GM18511 (cell line): ENCODE measurements at regions not wholly inside any gene's neighbourhood (a gene's known extent, or its start where the extent isn't known, plus 50 kb on each side); places are given as distances from the start of the nearest gene placed in this dataset.
"Not testable (repeated sequence)": the region's sequence is repeated elsewhere in the genome, so short reads cannot be mapped to it uniquely, and the experiment has no call there.

Experiments used
- ATAC-seq: cut with Tn5 transposase; IDR thresholded peaks from one replicate; pipeline ENCODE4 v1.9.1; 2021; ENCODE audit warnings: mild to moderate bottlenecking, moderate library complexity; ENCODE audit not compliant: unreplicated experiment

GRCh38 chr6:170087421-170087780 lies 203.5 kb downstream of the DLL1 start:
- not testable (repeated sequence) for ATAC-seq

GRCh38 chr6:170086639-170087420 lies 204.0 kb downstream of the DLL1 start:
- ATAC-seq, result no peak

DNA sequence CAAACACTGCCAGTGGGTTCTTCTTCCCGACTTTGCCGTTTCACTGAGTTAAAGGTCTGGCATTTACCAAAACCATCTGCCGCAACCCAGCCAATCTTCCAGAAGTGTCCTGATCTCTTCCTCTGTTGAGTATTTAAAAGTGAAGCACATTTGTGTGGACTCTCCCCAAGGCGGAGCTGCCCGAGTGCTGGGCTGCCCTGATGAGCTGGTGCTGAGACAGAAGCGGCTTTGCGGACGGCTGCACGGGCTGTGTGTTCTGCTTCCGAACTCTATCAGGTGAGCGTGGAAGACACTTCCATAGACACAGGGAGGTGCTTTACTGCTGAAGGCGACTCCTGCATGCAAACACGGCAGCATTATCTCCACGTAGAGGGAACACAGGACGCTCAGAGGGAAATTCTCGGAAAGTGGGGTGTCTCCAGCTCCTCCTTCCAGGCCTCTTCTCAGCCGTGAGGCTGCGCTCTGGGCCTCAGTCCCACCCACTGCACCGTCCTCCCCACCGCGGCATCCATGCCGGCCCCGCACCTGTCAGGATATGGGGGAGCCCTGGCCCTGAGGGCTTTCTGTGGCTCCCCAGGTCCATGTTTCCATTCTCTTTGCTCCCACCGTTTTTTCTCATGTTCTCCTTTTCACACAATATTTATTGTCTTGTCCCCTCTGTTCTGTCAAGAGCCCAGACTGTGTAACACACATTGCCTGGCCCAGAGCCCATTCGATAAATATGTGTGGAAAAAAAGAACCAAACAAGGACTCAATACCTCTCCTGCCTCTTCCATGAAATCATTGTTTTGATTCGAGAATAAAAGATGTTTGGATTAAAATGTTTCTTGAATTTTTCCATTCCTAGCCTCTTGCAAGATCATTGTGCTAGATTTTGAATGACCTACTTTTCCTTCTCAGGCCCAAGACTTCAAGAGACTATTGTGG lies 205.1 kb downstream of the DLL1 start:
- no peak for ATAC-seq

- ATAC-seq, result no peak
These were observed 206.6 kb downstream of the DLL1 start for GRCh38 chr6:170084166-170084730.

GRCh38 chr6:170083236-170084051 lies 207.4 kb downstream of the DLL1 start:
- ATAC-seq, result no peak

- no peak for ATAC-seq
These were observed 208.2 kb downstream of the DLL1 start for GRCh38 chr6:170082531-170083187.

GRCh38 chr6:170082067-170082466 lies 208.8 kb downstream of the DLL1 start:
- ATAC-seq, result no peak

DNA sequence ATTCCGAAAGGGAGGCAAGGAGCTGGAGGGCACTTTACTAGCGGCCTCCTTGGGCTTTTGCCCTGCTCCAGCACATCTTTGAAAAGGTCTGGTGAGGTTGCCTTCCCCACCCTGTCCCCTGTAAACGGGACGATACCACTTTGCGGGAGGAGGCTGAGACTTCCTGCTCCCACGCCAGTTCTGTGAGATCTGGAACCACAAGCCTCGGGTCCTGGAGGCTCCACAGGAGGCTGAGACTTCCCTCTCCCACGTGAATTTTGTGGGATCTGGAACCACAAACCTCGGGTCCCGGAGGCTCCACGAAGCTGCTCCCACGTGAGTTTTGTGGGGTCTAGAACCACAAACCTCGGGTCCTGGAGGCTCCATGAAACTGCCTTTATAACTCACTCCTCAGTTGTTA lies 209.3 kb downstream of the DLL1 start:
- ATAC-seq, result no peak

DNA sequence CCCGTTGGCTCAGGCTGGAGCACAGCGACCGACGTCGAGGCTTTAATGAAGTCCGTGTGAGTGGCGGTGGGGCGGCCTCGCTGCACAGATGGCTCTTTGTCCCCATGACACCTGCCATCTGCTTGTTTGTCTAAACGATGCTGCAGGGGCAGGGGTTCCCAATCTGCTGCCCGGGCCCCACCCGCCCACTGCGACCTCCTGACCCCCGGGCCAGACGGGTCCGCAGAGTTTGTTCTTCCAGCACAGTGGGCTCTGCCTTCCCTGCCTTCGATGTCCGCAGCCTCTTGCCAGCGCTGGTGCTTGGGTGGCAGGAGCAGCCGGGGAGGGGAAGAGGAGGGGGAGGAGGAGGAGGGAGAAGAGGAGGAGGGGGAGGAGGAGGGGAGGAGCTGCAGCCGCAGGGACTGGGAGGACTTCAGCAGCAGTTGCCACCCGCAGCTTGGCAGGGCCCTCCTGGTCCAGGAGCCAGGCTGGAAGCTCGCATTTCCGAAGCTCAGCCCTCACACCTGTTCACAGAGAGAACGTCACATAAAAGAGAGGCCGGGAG lies 210.0 kb downstream of the DLL1 start:
- no peak for ATAC-seq

DNA sequence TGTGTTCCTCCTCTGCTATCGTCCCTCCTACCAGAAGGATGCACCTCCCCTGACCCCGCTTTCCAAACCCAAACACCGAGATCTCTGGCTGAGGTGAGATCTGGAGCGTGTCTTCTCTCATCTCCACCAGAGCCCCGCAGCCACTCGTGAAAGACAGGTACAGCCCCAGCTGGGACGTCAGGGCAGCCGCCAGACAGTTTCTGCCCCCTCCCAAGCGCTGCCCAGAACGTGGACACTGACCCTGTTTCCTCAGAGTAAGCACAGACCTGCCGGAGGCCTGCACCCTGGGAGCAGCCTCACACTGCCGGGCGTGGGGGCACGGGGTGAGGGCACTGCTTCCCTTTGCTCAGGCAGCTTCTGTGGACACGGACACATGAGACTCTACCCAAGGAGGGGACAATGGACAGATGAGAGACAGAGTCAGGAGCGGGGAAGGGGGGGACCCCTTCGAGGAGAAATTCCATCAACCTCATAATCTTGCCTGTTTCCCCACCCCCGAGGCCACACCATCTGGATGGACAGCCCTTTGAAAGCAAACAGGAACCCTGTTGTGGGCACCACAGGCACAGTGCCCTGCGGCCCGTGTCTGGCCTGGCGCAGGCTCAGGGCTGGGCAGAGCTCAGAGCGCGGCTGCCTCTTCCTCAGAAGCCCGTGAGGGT lies 210.6 kb downstream of the DLL1 start:
- no peak for ATAC-seq

GRCh38 chr6:170076466-170077165 lies 214.3 kb downstream of the DLL1 start:
- no peak for ATAC-seq

GRCh38 chr6:170075659-170076223 lies 215.1 kb downstream of the DLL1 start:
- no peak for ATAC-seq

GRCh38 chr6:170074907-170075306 lies 216.0 kb downstream of the DLL1 start:
- ATAC-seq, result no peak

- no peak for ATAC-seq
These were observed 216.4 kb downstream of the DLL1 start for GRCh38 chr6:170074435-170074834.

DNA sequence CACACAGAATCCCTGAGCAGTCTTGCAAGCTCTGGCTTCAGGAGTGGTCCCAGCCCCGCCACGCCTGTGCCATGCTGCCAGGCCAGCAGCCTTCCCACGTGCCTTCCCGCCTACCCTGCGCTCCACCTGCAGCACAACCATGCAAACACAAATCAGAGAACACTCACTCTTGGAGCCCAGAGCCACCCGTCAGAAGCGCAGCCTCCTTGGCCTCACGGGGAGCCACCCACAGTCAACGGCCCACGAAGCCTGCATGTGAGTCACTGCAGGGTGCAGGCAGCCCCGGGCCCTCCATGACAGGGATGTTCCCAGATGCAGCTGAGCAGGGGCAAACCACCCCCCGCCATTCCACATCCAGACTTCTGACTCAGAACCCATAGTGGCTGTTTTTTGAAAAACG lies 217.0 kb downstream of the DLL1 start:
- no peak for ATAC-seq

DNA sequence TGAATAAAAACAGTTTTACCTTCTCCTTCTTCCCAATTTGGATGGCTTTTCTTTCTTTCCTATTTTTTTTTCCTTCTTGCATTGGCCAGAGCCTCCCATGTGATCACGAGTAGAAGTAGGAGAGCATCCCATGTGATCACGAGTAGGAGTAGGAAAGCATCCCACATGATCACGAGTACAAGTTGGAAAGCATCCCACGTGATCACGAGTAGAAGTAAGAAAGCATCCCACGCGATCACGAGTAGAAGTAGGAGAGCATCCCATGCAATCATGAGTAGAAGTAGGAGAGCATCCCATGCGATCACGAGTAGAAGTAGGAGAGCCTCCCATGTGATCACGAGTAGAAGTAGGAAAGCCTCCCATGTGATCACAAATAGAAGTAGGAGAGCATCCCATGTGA lies 218.6 kb downstream of the DLL1 start:
- no peak for ATAC-seq

GRCh38 chr6:170069611-170070010 lies 221.3 kb downstream of the DLL1 start:
- no peak for ATAC-seq

GRCh38 chr6:170068496-170068895 lies 222.4 kb downstream of the DLL1 start:
- no peak for ATAC-seq

- ATAC-seq, result no peak
These were observed 222.9 kb downstream of the DLL1 start for GRCh38 chr6:170067923-170068360.
